WTC11 (cell line): ENCODE measurements at regions not wholly inside any gene's neighbourhood (a gene's known extent, or its start where the extent isn't known, plus 50 kb on each side); places are given as distances from the start of the nearest gene placed in this dataset.

Experiments used
- ATAC-seq: fragments of 200-7000 bp; cut with Tn5 transposase; 2 replicates; pipeline ENCODE4 v1.10.0; 2021; ENCODE audit warnings: mild to moderate bottlenecking, moderate library complexity
- CTCF ChIA-PET: fragments of 300-600 bp; sonication (Branson Sonifier 250); formaldehyde crosslinking; loops from one replicate; lab custom pipeline; 2021; ENCODE audit warnings: antibody characterized with exemption; lab: Charles Lee
- POLR2A ChIA-PET: fragments of 350-600 bp; sonication (Branson Sonifier 250); formaldehyde crosslinking; loops from one replicate; lab custom pipeline; 2021; ENCODE audit warnings: antibody characterized with exemption; lab: Charles Lee
- DNase-seq: peaks from one replicate; pipeline ENCODE4 v3.0.0; 2021; ENCODE audit warnings: low spot score
- H3K27ac Mint-ChIP-seq: 2 replicates; pipeline ENCODE4 v1.8.0; 2021; ENCODE audit warnings: mixed read lengths
- H3K27me3 Mint-ChIP-seq: 2 replicates; pipeline ENCODE4 v1.8.0; 2021; ENCODE audit warnings: low read depth, mild to moderate bottlenecking, moderate library complexity, mixed read lengths
- H3K36me3 Mint-ChIP-seq: 2 replicates; pipeline ENCODE4 v1.8.0; 2021; ENCODE audit warnings: mixed read lengths
- H3K4me1 Mint-ChIP-seq: 2 replicates; pipeline ENCODE4 v1.8.0; 2022; ENCODE audit warnings: mixed read lengths
- H3K4me3 Mint-ChIP-seq: 2 replicates; pipeline ENCODE4 v1.8.0; 2021; ENCODE audit warnings: mild to moderate bottlenecking, moderate library complexity, mixed read lengths
- H3K9me3 Mint-ChIP-seq: 2 replicates; pipeline ENCODE4 v1.8.0; 2021; ENCODE audit warnings: mixed read lengths
- CBFB ChIP-seq: sonication (generic); formaldehyde crosslinking; IDR thresholded peaks from 2 replicates; pipeline ENCODE4 v1.8.1; 2022; ENCODE audit warnings: mild to moderate bottlenecking, low read depth, missing genetic modification reagents
- CTCF ChIP-seq: fragments of 200-600 bp; IDR thresholded peaks from 2 replicates; pipeline ENCODE4 v1.8.0; 2022; ENCODE audit warnings: antibody characterized with exemption
- ELF4 ChIP-seq: sonication (generic); formaldehyde crosslinking; IDR thresholded peaks from 2 replicates; pipeline ENCODE4 v1.8.1; 2022; ENCODE audit warnings: low read depth, mild to moderate bottlenecking, moderate library complexity, missing genetic modification reagents
- FOXK1 ChIP-seq: sonication (generic); formaldehyde crosslinking; IDR thresholded peaks from 2 replicates; pipeline ENCODE4 v1.8.0; 2022; ENCODE audit warnings: mild to moderate bottlenecking, moderate library complexity, missing genetic modification reagents
- IRF2 ChIP-seq: sonication (generic); formaldehyde crosslinking; IDR thresholded peaks from 2 replicates; pipeline ENCODE4 v1.8.0; 2022; ENCODE audit warnings: low read depth, missing genetic modification reagents, borderline replicate concordance
- SP1 ChIP-seq: sonication (generic); formaldehyde crosslinking; conservative IDR thresholded peaks from 2 replicates; pipeline ENCODE4 v1.8.1; 2022; ENCODE audit warnings: missing genetic modification reagents
- ZNF281 ChIP-seq: sonication (generic); formaldehyde crosslinking; IDR thresholded peaks from 2 replicates; pipeline ENCODE4 v1.8.0; 2023; ENCODE audit warnings: mild to moderate bottlenecking, missing genetic modification reagents
- ZNF317 ChIP-seq: sonication (generic); formaldehyde crosslinking; IDR thresholded peaks from 2 replicates; pipeline ENCODE4 v1.8.1; 2023; ENCODE audit warnings: low read depth, mild to moderate bottlenecking, moderate library complexity, missing genetic modification reagents, borderline replicate concordance
- ZNF396 ChIP-seq: fragments of 250-450 bp; sonication (Bioruptor Pico); IDR thresholded peaks from 2 replicates; pipeline ENCODE4 v1.8.0; 2021; ENCODE audit warnings: mild to moderate bottlenecking, moderate library complexity, borderline replicate concordance
- ZNF423 ChIP-seq: fragments of 250-450 bp; sonication (Bioruptor Pico); IDR thresholded peaks from 2 replicates; pipeline ENCODE4 v2.1.2; 2022; ENCODE audit warnings: mild to moderate bottlenecking, moderate library complexity
- ZNF671 ChIP-seq: fragments of 250-450 bp; sonication (Bioruptor Pico); IDR thresholded peaks from 2 replicates; pipeline ENCODE4 v1.8.0; 2021; ENCODE audit warnings: mild to moderate bottlenecking
- ZSCAN18 ChIP-seq: fragments of 250-450 bp; sonication (Bioruptor Pico); IDR thresholded peaks from 2 replicates; pipeline ENCODE4 v2.1.2; 2022; ENCODE audit warnings: mild to moderate bottlenecking, moderate library complexity
- TF ChIP-seq, protein P1 (sequence below): sonication (generic); formaldehyde crosslinking; IDR thresholded peaks from 2 replicates; pipeline ENCODE4 v1.8.1; 2022; ENCODE audit warnings: missing genetic modification reagents, borderline replicate concordance

- peaks cover 5% of the 10 kb centered on the region for H3K4me1 Mint-ChIP-seq
- no peaks in the 10 kb centered on the region for H3K9me3 Mint-ChIP-seq
- no peak for DNase-seq
- no peak overlapping the region for H3K4me3 Mint-ChIP-seq
- ChIA-PET CTCF (interaction anchor here (0.9 to 1.0 kb wide), 2 partner anchors 9 to 10 kb away, joined by 3 read pairs; no protein-coding TSS in a partner anchor), POLR2A (no interaction called here)
- TF ChIP-seq ELF4 (no peak), CBFB (CRISPR knock-in tag) (no peak), ZNF396 (CRISPR knock-in tag) (no peak), ZNF317 (CRISPR knock-in tag) (no peak), ZNF281 (CRISPR knock-in tag) (no peak)
- TF ChIP-seq, protein P1, sequence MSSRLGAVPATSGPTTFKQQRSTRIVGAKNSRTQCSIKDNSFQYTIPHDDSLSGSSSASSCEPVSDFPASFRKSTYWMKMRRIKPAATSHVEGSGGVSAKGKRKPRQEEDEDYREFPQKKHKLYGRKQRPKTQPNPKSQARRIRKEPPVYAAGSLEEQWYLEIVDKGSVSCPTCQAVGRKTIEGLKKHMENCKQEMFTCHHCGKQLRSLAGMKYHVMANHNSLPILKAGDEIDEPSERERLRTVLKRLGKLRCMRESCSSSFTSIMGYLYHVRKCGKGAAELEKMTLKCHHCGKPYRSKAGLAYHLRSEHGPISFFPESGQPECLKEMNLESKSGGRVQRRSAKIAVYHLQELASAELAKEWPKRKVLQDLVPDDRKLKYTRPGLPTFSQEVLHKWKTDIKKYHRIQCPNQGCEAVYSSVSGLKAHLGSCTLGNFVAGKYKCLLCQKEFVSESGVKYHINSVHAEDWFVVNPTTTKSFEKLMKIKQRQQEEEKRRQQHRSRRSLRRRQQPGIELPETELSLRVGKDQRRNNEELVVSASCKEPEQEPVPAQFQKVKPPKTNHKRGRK (CRISPR knock-in tag) = no peak
- H3K27ac Mint-ChIP-seq = no peak overlapping the region
- no peaks in the 10 kb centered on the region for H3K36me3 Mint-ChIP-seq
- H3K27me3 Mint-ChIP-seq = no peaks in the 10 kb centered on the region
- peak; percentile 68 for ATAC-seq
Observed at GRCh38 chr6:76694795-76695194, 622.3 kb upstream of the IMPG1 start.

GRCh38 chr6:76684875-76685274 lies 612.4 kb upstream of the IMPG1 start:
- H3K36me3 Mint-ChIP-seq = peaks cover 17% of the 10 kb centered on the region
- peaks cover 39% of the 10 kb centered on the region for H3K4me1 Mint-ChIP-seq
- H3K27me3 Mint-ChIP-seq = no peaks in the 10 kb centered on the region
- peaks cover 18% of the 10 kb centered on the region for H3K9me3 Mint-ChIP-seq
- POLR2A ChIA-PET = no interaction called here
- DNase-seq = no peak
- CTCF ChIA-PET = interaction anchor here (0.6 to 3.9 kb wide), 13 partner anchors 10 to 779 kb away, joined by 3 to 42 read pairs (median 3); no protein-coding TSS in a partner anchor
- peak; percentile 93 for ATAC-seq
- H3K27ac Mint-ChIP-seq = peak overlapping the region; percentile 79
- H3K4me3 Mint-ChIP-seq = peak overlapping the region; percentile 2; the same call in 1 of the 2 replicates
- TF ChIP-seq ZNF671 (no peak), FOXK1 (CRISPR knock-in tag) (0 out of 2 replicates have a peak, but pooled peaks have one; percentile 61)
- TF ChIP-seq, all 79 proteins: peak for 1

DNA sequence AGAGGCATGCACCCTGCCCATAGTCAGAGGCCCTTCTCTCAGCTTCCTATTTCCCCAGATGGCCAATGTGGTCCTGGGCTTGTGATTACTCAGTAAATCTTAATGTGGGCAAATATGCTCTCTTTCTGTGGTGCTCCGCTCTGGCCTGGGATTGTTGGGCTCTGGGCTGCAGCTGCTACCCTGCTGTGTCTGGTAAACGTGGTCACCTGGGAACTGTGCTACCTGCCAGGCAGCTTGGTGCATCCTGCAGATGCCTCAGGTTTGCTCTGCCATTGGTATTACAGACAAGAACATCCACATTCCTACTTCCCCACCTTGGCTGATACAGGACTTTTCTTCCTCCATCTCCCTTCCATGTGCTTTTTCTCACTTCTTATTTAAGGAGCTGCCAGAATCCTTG lies 611.5 kb upstream of the IMPG1 start:
- no peak for TF ChIP-seq SP1
- TF ChIP-seq ZNF423 (CRISPR knock-in tag) = 0 out of 2 replicates have a peak, but pooled peaks have one; percentile 49
- TF ChIP-seq ZSCAN18 (CRISPR knock-in tag) = 0 out of 2 replicates have a peak, but pooled peaks have one; percentile 4
- no peak for TF ChIP-seq IRF2 (CRISPR knock-in tag)
- ATAC-seq (peak; percentile 70), DNase-seq (peak; percentile 28)
- ChIA-PET CTCF (interaction anchor here (0.8 to 3.9 kb wide), 6 partner anchors 9 to 489 kb away, joined by 3 to 42 read pairs (median 4); no protein-coding TSS in a partner anchor), POLR2A (interaction anchor here (0.5 kb wide), 1 partner anchor 22 kb away, joined by 3 read pairs; no protein-coding TSS in a partner anchor)
- Mint-ChIP-seq H3K27ac (peak overlapping the region; percentile 68), H3K4me3 (no peak overlapping the region), H3K4me1 (peaks cover 39% of the 10 kb centered on the region), H3K27me3 (no peaks in the 10 kb centered on the region), H3K36me3 (peaks cover 17% of the 10 kb centered on the region), H3K9me3 (peaks cover 18% of the 10 kb centered on the region)

GRCh38 chr6:76682842-76683241 lies 610.4 kb upstream of the IMPG1 start:
- POLR2A ChIA-PET = no interaction called here
- ATAC-seq = no peak

More at GRCh38 chr6:76682842-76683241, 610.4 kb upstream of the IMPG1 start:
- CTCF ChIA-PET = interaction anchor here (0.6 to 3.9 kb wide), 8 partner anchors 8 to 748 kb away, joined by 3 to 42 read pairs (median 6); no protein-coding TSS in a partner anchor
- Mint-ChIP-seq H3K9me3 (peaks cover 11% of the 10 kb centered on the region), H3K27ac (no peak overlapping the region), H3K4me1 (peaks cover 39% of the 10 kb centered on the region), H3K36me3 (peaks cover 10% of the 10 kb centered on the region), H3K27me3 (no peaks in the 10 kb centered on the region), H3K4me3 (no peak overlapping the region)
- TF ChIP-seq CTCF (peak; percentile 31; the same call in 1 of the 2 replicates), FOXK1 (CRISPR knock-in tag) (no peak)
- DNase-seq = no peak
